ENCODE measurements at regions not wholly inside any gene's neighbourhood (a gene's known extent, or its start where the extent isn't known, plus 50 kb on each side); places are given as distances from the start of the nearest gene placed in this dataset.
"Not testable (repeated sequence)": the region's sequence is repeated elsewhere in the genome, so short reads cannot be mapped to it uniquely, and the experiment has no call there.

GRCh38 chr11:13127161-13127560, 118.0 kb downstream of the RASSF10 start:
- H3K4me3 ChIP-seq (ENCODE audit: low read depth, low read length): no peak overlapping the region
- no peak for DNase-seq (ENCODE audit: low read depth)

GRCh38 chr11:13128354-13128753, 119.2 kb downstream of the RASSF10 start:
- DNase-seq (ENCODE audit: low read depth): no peak
- no peak overlapping the region for H3K4me3 ChIP-seq (ENCODE audit: low read depth, low read length)

GRCh38 chr11:13134066-13134465, 125.0 kb downstream of the RASSF10 start:
- no peak overlapping the region for H3K4me3 ChIP-seq (ENCODE audit: low read depth, low read length)
- no peak for DNase-seq (ENCODE audit: low read depth)

DNA sequence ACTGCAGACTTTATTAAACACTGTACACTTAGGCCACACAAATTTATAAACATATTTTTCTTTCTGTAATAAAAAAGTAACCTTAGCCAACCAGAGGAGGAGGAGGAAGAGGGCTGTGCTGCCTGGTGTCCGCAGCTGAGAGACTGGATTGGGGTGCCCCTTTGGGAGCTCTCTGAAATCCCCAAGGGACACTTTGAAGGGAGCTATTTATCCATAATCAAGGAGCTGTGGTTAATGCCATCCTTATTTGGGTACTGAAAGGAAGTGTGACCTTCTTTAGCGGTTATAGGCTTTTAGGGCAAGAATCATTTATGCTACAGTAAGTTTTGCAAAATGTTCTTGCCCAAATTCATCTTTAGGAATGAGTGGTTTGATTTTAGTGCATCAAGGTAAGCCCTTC, 125.8 kb downstream of the RASSF10 start:
- no peak for DNase-seq (ENCODE audit: low read depth)
- H3K4me3 ChIP-seq (ENCODE audit: low read depth, low read length): no peak overlapping the region

DNA sequence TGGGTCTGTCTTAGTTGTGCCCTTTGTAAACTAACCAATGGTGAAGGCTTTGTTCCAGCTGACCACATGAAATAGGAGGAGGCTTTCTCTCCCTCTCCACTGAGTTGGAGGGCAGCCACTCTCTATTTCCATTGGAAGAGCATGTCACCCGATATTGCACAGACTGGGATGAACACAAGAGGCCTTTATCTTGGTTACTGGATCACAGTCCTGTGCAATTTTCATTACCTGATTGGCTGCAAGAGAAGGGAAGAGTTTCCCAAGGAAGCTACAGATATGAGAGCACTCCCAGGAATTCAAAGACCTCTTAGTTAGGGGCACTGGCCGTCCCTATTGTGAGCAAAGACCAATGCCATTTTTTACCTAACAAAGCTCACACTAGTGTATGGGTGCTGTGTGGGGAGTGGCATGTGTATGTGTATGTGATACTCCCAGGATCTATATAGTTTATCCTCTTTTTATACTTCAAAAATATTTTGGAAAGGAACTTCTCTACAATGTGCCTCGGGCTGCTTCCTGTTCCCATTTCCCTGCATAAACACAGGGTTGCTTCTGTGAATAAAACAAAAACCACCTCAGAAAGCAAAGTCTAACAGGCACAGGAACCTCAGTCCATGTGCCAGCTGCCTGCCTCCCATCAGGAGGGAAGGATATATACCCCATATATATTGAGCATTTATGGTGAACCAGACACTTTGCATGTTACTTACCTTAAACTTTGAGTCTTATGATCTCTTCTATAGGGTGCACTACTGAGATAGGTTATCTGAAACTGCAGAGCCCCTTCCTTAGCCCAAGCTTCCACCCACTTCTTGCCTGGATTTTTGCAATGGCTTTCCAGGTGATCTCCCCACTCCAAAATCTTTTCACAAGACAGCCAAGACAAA, 126.5 kb downstream of the RASSF10 start:
- no peak overlapping the region for H3K4me3 ChIP-seq (ENCODE audit: low read depth, low read length)
- peak; percentile 63 for DNase-seq (ENCODE audit: low read depth)

- H3K4me3 ChIP-seq (ENCODE audit: low read depth, low read length): no peak overlapping the region
- no peak for DNase-seq (ENCODE audit: low read depth)
These were observed 127.1 kb downstream of the RASSF10 start for GRCh38 chr11:13136272-13136596.

DNA sequence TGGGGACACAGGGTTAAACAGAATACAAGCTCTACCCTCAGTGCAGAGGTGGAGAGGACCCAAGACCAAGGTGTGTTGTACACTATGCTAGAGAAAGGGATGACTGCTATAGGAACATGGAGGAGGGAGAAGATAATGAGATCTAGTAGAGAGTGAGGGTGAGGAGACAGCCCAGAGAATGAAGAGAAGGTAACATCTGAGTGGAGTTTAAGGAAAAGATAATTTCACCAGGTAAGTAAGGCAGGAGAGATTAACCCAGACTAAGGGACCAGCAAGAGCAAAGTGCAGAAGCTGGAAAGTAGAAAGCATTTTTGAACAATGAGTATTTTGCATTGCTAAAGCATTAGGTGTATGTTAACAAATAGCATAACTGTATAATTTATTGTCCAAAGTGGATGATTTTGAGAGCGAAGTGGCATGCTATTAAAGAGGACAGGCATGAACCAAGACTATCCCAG, 128.8 kb downstream of the RASSF10 start:
- H3K4me3 ChIP-seq (ENCODE audit: low read depth, low read length): no peak overlapping the region
- DNase-seq (ENCODE audit: low read depth): no peak

GRCh38 chr11:13139085-13139484, 130.0 kb downstream of the RASSF10 start:
- H3K4me3 ChIP-seq (ENCODE audit: low read depth, low read length); DNase-seq (ENCODE audit: low read depth): not testable (repeated sequence)

- DNase-seq (ENCODE audit: low read depth): peak; percentile 79
- no peak overlapping the region for H3K4me3 ChIP-seq (ENCODE audit: low read depth, low read length)
These were observed 131.1 kb downstream of the RASSF10 start for GRCh38 chr11:13140028-13140870.

GRCh38 chr11:13140873-13141655, 131.9 kb downstream of the RASSF10 start:
- no peak overlapping the region for H3K4me3 ChIP-seq (ENCODE audit: low read depth, low read length)
- no peak for DNase-seq (ENCODE audit: low read depth)

DNA sequence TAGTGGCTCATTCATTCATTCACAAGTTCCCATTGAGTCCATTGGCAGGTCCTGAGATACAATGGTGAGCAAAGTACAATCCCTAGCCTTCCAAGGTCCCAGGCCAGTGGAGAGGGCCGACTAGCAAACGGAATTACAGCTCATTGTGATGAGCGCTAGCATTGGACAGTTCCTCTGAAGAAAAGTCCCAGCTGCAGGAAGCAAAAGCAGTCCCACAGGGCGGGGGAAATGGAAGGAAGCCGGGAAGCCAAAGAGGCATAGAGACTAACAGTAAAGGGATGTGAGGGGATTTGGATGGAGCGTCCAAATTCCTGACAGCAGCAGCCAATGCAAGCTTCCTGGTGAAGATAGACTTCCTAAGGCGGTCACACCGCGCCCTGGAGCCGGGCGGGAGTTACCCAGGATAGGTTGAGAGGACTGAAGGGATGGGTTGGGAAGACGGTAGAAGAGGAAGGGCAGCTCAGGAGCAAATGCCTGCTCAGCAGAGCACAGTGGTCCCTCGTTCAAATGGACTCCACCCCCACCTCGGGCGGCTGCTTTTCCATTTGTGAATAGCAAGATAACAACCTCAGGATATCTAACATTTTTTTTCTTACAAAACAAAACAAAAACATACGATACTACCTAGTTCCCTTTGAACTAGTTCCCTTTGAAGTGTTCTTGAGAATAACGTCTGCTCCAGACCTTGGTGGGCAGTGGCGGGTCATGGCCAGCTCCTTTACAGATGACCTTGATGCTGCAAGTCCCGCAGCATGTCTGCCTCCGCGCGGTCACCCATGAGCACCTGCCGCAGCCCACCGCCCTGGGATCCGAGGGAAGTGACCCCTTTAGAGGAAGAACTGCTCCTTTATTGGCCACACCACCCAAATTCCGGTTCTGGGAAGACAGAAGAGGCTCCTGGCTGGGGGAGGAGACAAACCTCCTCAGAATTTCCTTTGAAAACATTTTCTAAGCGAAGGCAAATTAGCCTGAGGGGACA, 132.9 kb downstream of the RASSF10 start:
- DNase-seq (ENCODE audit: low read depth): no peak
- H3K4me3 ChIP-seq (ENCODE audit: low read depth, low read length): no peak overlapping the region

- H3K4me3 ChIP-seq (ENCODE audit: low read depth, low read length): no peak overlapping the region
- no peak for DNase-seq (ENCODE audit: low read depth)
These were observed 133.9 kb upstream of the BMAL1 start for GRCh38 chr11:13143486-13144297.

GRCh38 chr11:13145461-13145860, 132.1 kb upstream of the BMAL1 start:
- DNase-seq (ENCODE audit: low read depth): no peak
- no peak overlapping the region for H3K4me3 ChIP-seq (ENCODE audit: low read depth, low read length)

DNA sequence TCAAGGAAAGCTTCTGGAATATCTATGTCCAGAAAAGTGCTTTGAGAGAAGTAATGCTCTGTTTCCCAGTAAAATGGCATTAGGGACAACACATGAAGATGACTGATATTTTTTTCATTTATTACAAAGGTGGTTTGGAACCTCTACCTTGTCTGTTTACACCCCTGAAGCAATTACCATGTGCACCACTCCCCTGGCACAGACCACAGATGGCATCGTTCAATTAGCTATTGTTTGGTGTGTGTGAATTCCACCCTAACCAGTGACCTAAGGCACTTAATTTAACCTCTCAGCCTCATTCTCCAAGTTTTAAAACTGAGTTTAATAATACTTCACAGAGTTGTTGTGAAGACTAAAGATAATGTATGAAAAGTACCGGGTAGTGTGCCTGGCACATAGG, 127.6 kb upstream of the BMAL1 start:
- DNase-seq (ENCODE audit: low read depth): no peak
- no peak overlapping the region for H3K4me3 ChIP-seq (ENCODE audit: low read depth, low read length)

- H3K4me3 ChIP-seq (ENCODE audit: low read depth, low read length): no peak overlapping the region
- no peak for DNase-seq (ENCODE audit: low read depth)
These were observed 127.1 kb upstream of the BMAL1 start for GRCh38 chr11:13150487-13150886.

DNA sequence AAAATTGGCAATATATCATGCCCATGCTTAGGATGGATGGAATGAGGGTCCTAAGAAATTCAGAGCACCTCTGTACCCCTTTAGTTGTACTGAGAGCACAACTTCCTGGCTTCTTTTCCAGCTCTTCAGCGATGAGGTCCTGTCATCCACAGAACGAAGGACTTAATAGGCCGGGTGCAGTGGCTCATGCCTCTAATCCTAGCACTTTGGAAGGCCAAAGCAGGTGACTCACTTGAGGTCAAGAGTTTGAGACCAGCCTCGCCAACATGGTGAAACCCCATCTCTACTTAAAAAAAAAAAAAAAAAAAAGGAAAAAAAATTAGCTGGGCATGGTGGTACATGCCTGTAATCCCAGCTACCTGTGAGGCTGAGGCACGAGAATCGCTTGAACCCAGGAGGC, 125.3 kb upstream of the BMAL1 start:
- no peak for DNase-seq (ENCODE audit: low read depth)
- no peak overlapping the region for H3K4me3 ChIP-seq (ENCODE audit: low read depth, low read length)

DNA sequence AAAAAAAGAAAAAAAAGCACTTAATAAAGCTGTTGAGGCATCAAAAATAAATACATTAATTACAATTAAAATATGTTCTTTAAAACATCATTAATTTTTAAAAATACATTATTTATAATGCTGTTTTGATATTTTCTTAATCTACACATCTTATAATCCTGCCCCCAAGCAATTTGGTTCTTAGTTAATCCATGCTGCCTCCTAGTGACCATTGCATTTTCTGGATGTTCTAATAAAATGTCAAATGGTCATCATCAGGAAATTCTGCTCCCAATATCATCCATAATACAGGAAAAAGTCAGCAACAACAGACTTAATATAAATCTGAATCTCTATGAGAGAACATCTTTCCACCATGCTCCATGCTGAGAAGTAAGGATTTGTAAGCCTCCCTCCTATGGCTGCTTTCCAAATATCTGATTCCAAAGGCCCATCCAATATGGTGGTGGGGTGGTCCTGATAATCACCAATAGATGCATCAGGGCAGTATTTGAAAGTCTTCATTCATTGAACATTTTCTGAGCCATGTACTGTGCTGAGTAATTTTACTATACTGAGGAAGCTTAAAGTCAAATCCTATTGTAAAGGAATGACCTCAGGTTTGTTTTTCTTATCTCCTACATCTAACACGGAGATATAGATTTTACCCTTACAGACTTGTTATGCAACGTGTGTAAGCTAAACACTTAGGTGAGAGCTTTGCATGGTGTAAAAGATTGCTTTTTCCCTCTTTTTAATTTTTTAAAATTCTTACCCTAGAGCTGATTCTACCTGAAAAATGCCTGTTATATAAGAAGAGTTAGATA, 124.7 kb upstream of the BMAL1 start:
- no peak for DNase-seq (ENCODE audit: low read depth)

More for the DNA sequence above, 124.7 kb upstream of the BMAL1 start:
- H3K4me3 ChIP-seq (ENCODE audit: low read depth, low read length): no peak overlapping the region
